Left renal cortex interstitium (tissue), 4 donors: ENCODE measurements at regions not wholly inside any gene's neighbourhood (a gene's known extent, or its start where the extent isn't known, plus 50 kb on each side); places are given as distances from the start of the nearest gene placed in this dataset.
A peak's percentile ranks its signal among the peaks of the same experiment; 100 is the strongest.

Experiments
- DNase-seq, 4 donors: peaks; one replicate each; pipeline ENCODE4 v3.0.0-alpha.2; 2013; ENCODE audit warnings: low read depth in 4 of 4, low spot score in 2 of 4, missing footprints in 1 of 4

- no peak for DNase-seq
These were observed 98.9 kb downstream of the CYRIA start for GRCh38 chr2:16566701-16567100.

GRCh38 chr2:16565481-16565880 is 100.2 kb downstream of the CYRIA start:
- DNase-seq, result no peak

GRCh38 chr2:16561676-16562075 is 104.0 kb downstream of the CYRIA start:
- DNase-seq, result no peak

DNA sequence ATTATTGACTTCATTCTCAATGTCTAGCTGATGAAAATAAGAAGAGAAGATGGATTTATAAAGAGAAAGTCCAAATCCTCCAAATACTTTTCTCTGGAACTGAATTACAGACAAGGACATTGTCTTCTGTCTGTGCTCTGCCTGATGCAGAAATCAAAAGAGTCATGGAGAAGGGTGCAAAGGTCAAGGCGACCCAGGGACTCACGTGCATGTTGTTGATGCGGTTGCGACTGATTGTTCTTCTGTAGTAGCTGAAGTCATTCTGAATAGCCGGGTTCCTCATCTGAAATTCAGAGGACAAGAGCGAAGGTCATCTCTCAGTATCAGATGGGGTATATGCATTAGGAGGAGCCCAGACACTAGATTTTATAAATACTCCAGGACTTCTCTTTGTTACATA is 104.4 kb downstream of the CYRIA start:
- no peak for DNase-seq

DNA sequence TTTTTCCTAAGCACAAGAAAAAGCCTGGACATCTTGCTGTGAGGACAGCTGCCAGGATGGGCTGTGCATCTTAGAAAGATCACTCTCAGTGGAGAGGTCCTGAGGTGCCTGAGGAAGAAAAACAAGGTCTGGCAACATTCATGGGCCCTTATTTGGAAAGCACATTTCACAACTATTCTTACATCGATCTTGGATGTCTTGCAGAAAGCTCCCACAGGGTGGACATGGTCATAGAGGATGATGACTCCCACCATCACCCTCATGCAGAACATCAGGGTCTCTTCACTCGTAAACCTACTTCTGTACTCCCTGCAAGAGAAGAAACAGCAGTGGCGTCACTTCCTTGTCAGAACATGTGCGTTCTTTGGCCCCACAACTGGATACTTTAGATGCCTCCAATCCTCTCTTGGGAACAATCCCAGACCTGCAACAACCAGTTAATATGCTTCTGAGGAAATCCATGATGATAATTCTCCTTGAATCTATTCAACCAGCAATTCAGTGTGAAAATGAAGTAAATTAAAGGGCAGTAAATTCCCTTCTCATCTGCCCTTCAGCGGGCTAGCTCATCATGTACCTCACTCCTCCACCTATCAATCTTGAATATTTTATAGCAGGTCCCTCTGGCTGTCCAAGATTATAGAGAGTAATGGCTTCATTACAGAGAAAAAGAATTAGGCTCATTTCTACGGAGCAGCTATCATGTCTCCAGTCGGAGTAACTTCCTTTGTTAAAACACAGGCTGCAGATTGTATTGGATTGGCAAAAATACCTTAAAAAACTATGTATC is 106.2 kb downstream of the CYRIA start:
- DNase-seq, result no peak

DNA sequence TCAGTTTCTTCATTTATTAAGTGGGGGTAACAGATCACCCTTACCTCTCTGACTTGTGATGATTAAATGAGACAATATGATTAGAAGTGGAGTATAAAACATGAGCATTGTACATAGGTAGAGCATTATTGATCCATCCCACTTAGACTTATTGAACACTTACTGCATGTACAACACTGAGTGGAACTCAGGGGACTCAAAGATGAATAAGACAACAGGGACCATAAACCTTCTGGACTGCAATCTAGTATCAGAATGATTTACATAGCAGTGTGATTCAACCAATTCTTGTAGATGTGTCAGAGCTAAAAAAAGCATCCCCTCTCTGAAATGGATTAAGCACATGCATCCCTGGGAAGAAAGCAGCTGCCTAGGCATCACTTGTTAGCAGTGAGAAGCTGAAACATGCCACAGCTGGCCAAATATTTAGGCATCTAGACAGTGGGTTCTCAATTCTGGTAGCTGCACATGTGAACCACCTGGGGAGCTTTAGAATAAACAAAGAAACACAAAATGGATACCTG is 111.5 kb downstream of the CYRIA start:
- DNase-seq, result no peak

GRCh38 chr2:16553226-16553625 is 112.4 kb downstream of the CYRIA start:
- DNase-seq, result no peak

GRCh38 chr2:16552202-16552601 is 113.4 kb downstream of the CYRIA start:
- no peak for DNase-seq

DNA sequence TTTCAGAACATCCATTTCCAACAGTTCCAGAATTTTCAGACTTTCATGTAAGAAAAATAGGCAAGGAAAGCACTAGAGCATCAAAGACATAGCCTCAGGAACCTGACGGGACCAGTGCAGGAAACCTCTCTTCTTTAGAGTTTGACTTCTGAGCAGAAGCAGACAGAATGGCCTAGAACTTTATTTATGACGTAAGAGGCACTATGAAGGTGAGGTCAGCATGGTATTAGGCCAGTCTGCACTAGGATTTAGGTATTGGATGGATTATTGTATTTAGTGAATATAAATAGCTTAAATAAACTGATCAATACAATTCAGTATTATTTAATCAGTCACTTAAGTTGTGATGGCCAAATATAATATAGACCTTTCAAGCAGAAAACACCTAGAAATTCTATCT is 117.6 kb downstream of the CYRIA start:
- DNase-seq, result no peak

DNA sequence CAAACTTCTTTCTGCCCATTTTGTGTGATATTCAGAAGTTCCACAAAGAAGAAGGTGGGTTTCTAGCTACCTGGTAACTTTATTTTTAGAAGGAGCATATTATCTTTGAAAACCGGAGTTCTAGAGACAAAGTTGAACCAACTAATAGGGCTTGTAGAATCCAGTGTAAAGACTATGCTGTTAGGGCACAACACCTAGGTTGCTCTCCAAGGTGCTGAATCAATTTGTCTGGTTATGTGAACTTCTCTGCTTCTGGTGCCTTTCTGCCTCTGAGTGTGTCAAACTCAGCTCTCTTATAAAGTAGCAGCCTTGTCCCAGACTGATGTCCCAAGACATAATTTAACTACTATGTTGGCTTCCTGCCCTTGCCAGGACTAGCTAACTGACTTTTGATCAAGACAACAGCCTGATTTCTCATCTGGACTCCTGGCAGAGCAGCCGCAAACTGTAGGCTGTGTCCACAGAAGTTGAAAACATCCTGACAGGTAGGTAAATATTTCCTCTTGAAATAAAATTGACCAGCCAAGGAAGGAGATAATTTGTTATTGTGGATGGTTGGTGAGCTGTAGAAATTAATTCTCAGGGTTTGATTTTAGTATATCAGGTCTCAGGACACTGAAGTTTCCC is 119.4 kb downstream of the CYRIA start:
- DNase-seq, result peak in 3 of 4 donors; percentile 58 to 92 (median 75)

- DNase-seq, result no peak
These were observed 126.9 kb downstream of the CYRIA start for GRCh38 chr2:16538707-16539106.

GRCh38 chr2:16537347-16537746 is 128.3 kb downstream of the CYRIA start:
- DNase-seq, result no peak

DNA sequence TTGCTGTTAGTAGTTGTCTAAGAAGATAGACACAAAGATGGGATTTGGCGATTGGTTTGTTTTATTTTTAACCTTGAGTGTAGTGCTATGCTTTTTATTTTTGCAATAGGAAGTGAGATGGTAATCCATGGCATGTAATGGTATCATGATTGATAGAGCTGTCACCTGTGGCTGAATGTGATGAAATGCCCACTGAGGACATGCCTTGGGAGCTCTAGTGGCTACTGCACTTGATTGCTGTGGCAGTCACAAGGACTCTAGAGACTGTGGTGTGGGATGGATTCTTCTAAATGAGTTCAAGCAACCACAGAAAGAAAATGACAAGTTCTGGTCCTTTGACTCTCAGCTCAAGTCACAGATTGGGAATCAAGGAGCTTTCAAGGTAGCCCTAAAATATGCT is 139.4 kb downstream of the CYRIA start:
- DNase-seq, result no peak

GRCh38 chr2:16525265-16525887 is 140.3 kb downstream of the CYRIA start:
- DNase-seq, result no peak

DNA sequence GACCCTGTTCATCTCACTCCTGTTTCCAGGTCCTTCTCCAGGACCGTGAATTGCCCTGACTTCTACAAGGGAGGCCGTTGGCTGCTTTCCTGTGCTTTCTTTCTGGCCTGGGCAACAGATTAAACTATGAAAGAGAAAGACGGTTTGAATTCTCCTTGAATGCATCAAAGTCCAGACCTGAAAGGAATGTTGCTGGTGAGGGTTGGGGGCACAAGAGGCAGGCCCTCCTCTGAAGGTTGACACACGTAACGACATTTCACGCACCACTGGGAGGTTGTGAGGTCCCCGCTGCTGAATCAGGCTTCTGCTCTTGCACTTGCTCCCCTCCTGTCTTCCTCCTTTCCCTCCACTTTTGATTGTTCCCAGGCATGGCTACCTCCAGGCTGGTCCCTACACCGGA is 141.9 kb downstream of the CYRIA start:
- DNase-seq, result no peak

DNA sequence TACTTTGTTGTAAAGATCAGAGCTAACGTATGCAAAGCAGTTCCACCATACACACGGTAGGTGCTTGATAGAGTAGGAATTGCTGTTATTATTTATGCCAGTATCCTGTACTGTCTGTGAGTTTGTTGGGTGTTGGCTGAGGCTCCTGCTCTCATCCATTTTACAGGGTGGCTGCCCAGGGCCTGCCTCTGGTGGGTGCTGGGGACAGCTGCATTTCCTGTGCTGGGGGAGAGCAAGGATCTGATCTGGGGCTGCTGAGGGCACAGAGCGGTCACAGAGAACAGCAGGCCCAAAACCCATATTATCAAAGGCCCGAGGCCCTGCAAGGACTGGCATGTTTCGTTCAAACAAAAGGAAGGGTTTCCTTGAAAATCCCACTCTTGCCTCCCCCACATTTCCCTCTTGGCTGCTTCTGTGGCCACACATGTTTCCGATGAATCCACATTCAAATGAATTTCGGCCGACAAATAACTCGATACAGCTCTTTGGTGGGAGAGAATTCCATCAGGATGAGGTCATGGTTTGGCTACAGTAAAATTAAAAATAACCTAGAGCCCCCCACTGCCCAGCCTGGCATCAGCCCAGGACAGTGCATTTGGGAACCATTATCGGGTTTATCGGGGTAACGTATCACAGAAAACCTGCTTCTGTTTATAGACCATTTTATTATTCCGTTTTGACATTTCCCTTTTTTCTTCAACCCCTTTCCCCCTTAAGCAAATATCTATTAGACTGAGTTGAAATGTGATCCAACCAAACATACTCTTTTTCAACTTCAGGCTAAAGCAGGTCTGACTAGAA is 143.4 kb downstream of the CYRIA start:
- DNase-seq, result peak; percentile 51 to 63 (median 56)

- DNase-seq, result no peak
These were observed 144.7 kb downstream of the CYRIA start for GRCh38 chr2:16520891-16521290.

DNA sequence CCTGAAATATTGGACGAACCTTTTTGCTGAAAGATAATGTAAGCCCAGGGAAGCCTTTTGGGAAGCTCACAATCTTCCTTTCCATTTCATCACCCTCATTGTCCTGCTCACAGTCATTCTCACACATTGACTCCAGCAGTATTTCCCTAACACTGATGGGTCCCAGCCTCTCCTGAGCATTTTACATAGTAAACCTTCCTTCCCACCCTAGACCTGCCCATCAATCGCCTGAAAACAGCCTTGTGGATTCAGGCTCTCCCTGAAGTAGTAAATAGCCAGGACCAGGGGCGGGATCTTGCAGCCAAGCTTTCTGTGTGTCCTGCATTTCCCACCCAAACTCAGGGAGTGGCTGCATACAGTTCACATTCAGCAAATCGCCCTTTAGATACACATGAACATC is 149.9 kb downstream of the CYRIA start:
- DNase-seq, result no peak

- no peak for DNase-seq
These were observed 152.0 kb downstream of the CYRIA start for GRCh38 chr2:16513626-16514025.

DNA sequence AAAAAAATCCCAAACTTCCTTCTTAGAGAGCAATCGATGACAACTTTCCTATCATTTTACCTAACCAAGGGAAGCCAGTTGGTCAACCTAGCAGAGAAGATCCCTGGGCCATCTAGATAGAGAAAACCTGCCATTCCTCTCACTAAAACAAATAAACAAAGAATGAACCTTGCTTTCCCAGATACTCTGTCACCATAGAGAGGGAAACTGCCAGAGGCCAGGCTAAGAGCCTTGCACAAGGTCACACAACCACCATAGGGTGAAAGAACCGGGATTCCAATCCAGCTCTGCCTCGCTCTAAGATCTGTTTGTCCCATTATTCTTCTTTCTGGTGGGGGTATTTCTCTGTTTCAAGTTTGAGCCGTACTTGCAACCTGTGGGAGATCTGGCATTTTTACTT is 154.6 kb downstream of the CYRIA start:
- no peak for DNase-seq

GRCh38 chr2:16509042-16509441 is 156.6 kb downstream of the CYRIA start:
- no peak for DNase-seq
